ENCODE measurements at regions not wholly inside any gene's neighbourhood (a gene's known extent, or its start where the extent isn't known, plus 50 kb on each side); places are given as distances from the start of the nearest gene placed in this dataset.

- no peaks in the 10 kb centered on the region for H3K27me3 ChIP-seq (ENCODE audit: control insufficient read depth in 4 of 4, insufficient read depth in 4 of 4, low read length in 3 of 4)
- peak overlapping the region; percentile 86 to 98 for H3K27ac ChIP-seq (ENCODE audit: low read depth in 1 of 2, low read length in 2 of 2)
- no peak overlapping the region for H3K4me3 ChIP-seq (ENCODE audit: low read depth in 1 of 3, low read length in 3 of 3)
- H3K9ac ChIP-seq (ENCODE audit: low read depth in 1 of 2, low read length in 2 of 2), result no peak overlapping the region
- peaks cover 0 to 2% (median 0%) of the 10 kb centered on the region in 4 donors for H3K9me3 ChIP-seq (ENCODE audit: control insufficient read depth in 4 of 4, low read length in 3 of 4)
- TF ChIP-seq FOXA1 (IDR thresholded peaks at IDR 0.05) (no peak), YY1 (IDR thresholded peaks at IDR 0.05) (no peak), RAD21 (IDR thresholded peaks at IDR 0.05) (no peak), MAX (IDR thresholded peaks at IDR 0.05) (no peak)
- no peak for DNase-seq (ENCODE audit: low spot score)
- no peaks in the 10 kb centered on the region for H3K36me3 ChIP-seq (ENCODE audit: control insufficient read depth in 4 of 4, insufficient read depth in 3 of 4, low read depth in 1 of 4, low read length in 3 of 4)
- WGBS, result 94% methylated on average over 1 of the region's 1 CpG
- peaks cover 14 to 55% (median 41%) of the 10 kb centered on the region in 4 donors for H3K4me1 ChIP-seq (ENCODE audit: control insufficient read depth in 4 of 4, insufficient read depth in 4 of 4, low read length in 3 of 4)
Observed at GRCh38 chr6:106731843-106732160, 102.4 kb downstream of the QRSL1 start.

- Histone ChIP-seq H3K27ac (ENCODE audit: low read depth in 1 of 2, low read length in 2 of 2) (peak overlapping the region; percentile 86 to 98), H3K36me3 (ENCODE audit: control insufficient read depth in 4 of 4, insufficient read depth in 3 of 4, low read depth in 1 of 4, low read length in 3 of 4) (no peaks in the 10 kb centered on the region), H3K9ac (ENCODE audit: low read depth in 1 of 2, low read length in 2 of 2) (peak overlapping the region; percentile 5 to 82), H3K4me3 (ENCODE audit: low read depth in 1 of 3, low read length in 3 of 3) (no peak overlapping the region), H3K4me1 (ENCODE audit: control insufficient read depth in 4 of 4, insufficient read depth in 4 of 4, low read length in 3 of 4) (peaks cover 14 to 51% (median 41%) of the 10 kb centered on the region in 4 donors), H3K27me3 (ENCODE audit: control insufficient read depth in 4 of 4, insufficient read depth in 4 of 4, low read length in 3 of 4) (no peaks in the 10 kb centered on the region), H3K9me3 (ENCODE audit: control insufficient read depth in 4 of 4, low read length in 3 of 4) (peaks cover 0 to 2% (median 0%) of the 10 kb centered on the region in 4 donors)
- WGBS, result 27% methylated on average over 6 of the region's 6 CpGs
- peak; percentile 40 for TF ChIP-seq FOXA2 (IDR thresholded peaks at IDR 0.05)
- peak; percentile 9 for TF ChIP-seq FOXA1 (IDR thresholded peaks at IDR 0.05)
- peak in 1 of 2 donors; percentile 69 for TF ChIP-seq EGR1 (IDR thresholded peaks at IDR 0.05; ENCODE audit: low read depth in 2 of 2)
- TF ChIP-seq ATF3 (IDR thresholded peaks at IDR 0.05), result peak; percentile 63
- TF ChIP-seq SP1 (IDR thresholded peaks at IDR 0.05), result peak; percentile 92
- peak; percentile 87 for TF ChIP-seq ZBTB33 (IDR thresholded peaks at IDR 0.05)
- TF ChIP-seq REST (IDR thresholded peaks at IDR 0.05), result peak; percentile 76
- peak; percentile 94 to 97 for TF ChIP-seq HNF4A (conservative IDR thresholded peaks at IDR 0.05)
- TF ChIP-seq JUND (IDR thresholded peaks at IDR 0.05), result peak; percentile 74 to 94
- TF ChIP-seq HNF4G (IDR thresholded peaks at IDR 0.05), result peak; percentile 72
- TF ChIP-seq MAX (IDR thresholded peaks at IDR 0.05), result peak; percentile 69
- TF ChIP-seq RAD21 (IDR thresholded peaks at IDR 0.05), result peak; percentile 56 to 64
- no peak for TF ChIP-seq NR2F2 (IDR thresholded peaks at IDR 0.05)
- TF ChIP-seq TAF1 (conservative IDR thresholded peaks at IDR 0.05), result peak; percentile 46
- peak in 1 of 2 donors; percentile 31 for TF ChIP-seq GABPA (IDR thresholded peaks at IDR 0.05 in 1 of 2, conservative IDR thresholded peaks at IDR 0.05 in 1 of 2)
- TF ChIP-seq RXRA (IDR thresholded peaks at IDR 0.05), result peak; percentile 83 to 97
- no peak for TF ChIP-seq CTCF (IDR thresholded peaks at IDR 0.05; ENCODE audit: low read depth, low read length, missing input control)
- TF ChIP-seq YY1 (IDR thresholded peaks at IDR 0.05), result peak; percentile 87
- DNase-seq (ENCODE audit: low spot score), result no peak
Observed at GRCh38 chr6:106731144-106731842, 101.9 kb downstream of the QRSL1 start.
